ENCODE measurements at regions not wholly inside any gene's neighbourhood (a gene's known extent, or its start where the extent isn't known, plus 50 kb on each side); places are given as distances from the start of the nearest gene placed in this dataset.

DNA sequence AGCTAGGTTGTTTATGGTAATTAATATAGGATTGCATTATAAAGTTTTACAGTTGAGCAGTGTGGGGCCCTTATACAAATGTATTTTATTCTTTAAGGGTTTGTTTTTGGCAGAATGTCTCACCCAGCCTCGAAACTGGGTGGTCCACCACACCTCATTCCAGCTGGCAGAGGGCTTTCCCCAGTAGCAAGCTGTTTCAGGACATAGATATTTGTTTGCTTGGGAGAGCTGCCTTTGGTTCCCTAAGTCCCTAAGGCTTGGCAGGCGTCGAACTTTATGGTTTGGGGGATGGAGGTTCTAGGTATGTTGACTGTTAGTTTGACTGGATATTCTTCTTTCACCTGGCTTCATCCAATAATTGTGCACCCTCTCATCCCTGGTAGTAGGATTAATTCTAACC is 205.9 kb downstream of the KCNS3 start:
- Histone ChIP-seq H3K4me2 (ENCODE audit: control insufficient read depth, insufficient read depth) (no peak overlapping the region), H3K9me3 (replicated peaks; ENCODE audit: control insufficient read depth, insufficient read depth, low read length) (no peaks in the 10 kb centered on the region), H3K27me3 (replicated peaks in 1 of 2; ENCODE audit: control insufficient read depth in 2 of 2, insufficient read depth in 2 of 2, low read length in 1 of 2) (0 out of 4 replicates have a peak, but pooled peaks cover under 1 to 1% of the 10 kb centered on the region in 2 experiments), H3K79me2 (ENCODE audit: control insufficient read depth, insufficient read depth, low read length) (no peaks in the 10 kb centered on the region), H3K4me3 (no peak overlapping the region), H2AFZ (ENCODE audit: control insufficient read depth, low read depth, low read length) (no peak overlapping the region), H3K36me3 (ENCODE audit: control insufficient read depth in 2 of 2, insufficient read depth in 2 of 2, low read length in 1 of 2) (no peaks in the 10 kb centered on the region), H4K20me1 (ENCODE audit: control insufficient read depth, insufficient read depth) (no peaks in the 10 kb centered on the region), H3K4me1 (ENCODE audit: control insufficient read depth, insufficient read depth, low read length) (no peaks in the 10 kb centered on the region), H3K27ac (ENCODE audit: control insufficient read depth, insufficient read depth) (no peak overlapping the region), H3K9ac (ENCODE audit: control insufficient read depth, insufficient read depth, low read length) (no peak overlapping the region)
- ChIA-PET SMC1A (ENCODE audit: uncharacterized antibody, unreplicated experiment) (interaction anchor here (1.0 kb wide), 1 partner anchor 79 kb away, joined by 3 read pairs; no protein-coding TSS in a partner anchor), POLR2A (no interaction called here), CTCF (no interaction called here), RAD21 (ENCODE audit: unreplicated experiment) (no interaction called here)
- DNase-seq (ENCODE audit: low read depth, low spot score) (no peak), FAIRE-seq (no peak), ATAC-seq (no peak)
- 2% methylated on average over 3 of the region's 3 CpGs for WGBS (ENCODE audit: insufficient coverage, insufficient replicate concordance, low lambda C conversion rate, missing lambda C conversion rate)
- no peak for TF ChIP-seq CHD4 (IDR thresholded peaks at IDR 0.05)
- in situ Hi-C loops (cut with MboI) (no loop called here), intact Hi-C loops (cut with micrococcal nuclease; ENCODE audit: unreplicated experiment) (no loop called here)
- no TSS peak for BruUV-seq (replicated peaks)

DNA sequence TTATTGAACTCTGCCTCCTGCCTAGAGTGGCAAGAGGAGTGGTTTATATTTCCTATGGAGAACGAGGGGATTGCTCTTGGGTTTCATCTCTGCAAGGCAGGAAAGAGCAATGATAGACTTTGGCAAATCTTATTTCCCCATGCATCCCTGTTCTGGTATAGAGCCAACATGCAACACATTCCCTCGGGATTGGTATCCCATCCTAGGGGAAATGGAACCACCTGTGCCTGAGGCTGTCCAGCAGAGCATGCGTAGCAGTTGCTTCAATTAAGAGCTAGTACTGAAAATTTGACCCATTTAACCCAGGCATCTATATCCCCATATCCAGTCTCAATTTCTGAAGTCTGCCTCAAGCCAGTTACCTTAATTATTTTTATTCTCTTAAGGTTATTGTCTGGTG is 205.3 kb downstream of the KCNS3 start:
- Histone ChIP-seq H3K4me3 (no peak overlapping the region), H3K4me1 (ENCODE audit: control insufficient read depth, insufficient read depth, low read length) (no peaks in the 10 kb centered on the region), H2AFZ (ENCODE audit: control insufficient read depth, low read depth, low read length) (no peak overlapping the region), H3K27me3 (replicated peaks in 1 of 2; ENCODE audit: control insufficient read depth in 2 of 2, insufficient read depth in 2 of 2, low read length in 1 of 2) (0 out of 4 replicates have a peak, but pooled peaks cover 0 to 1% of the 10 kb centered on the region in 2 experiments), H3K36me3 (ENCODE audit: control insufficient read depth in 2 of 2, insufficient read depth in 2 of 2, low read length in 1 of 2) (no peaks in the 10 kb centered on the region), H3K4me2 (ENCODE audit: control insufficient read depth, insufficient read depth) (no peak overlapping the region), H3K9ac (ENCODE audit: control insufficient read depth, insufficient read depth, low read length) (no peak overlapping the region), H3K27ac (ENCODE audit: control insufficient read depth, insufficient read depth) (no peak overlapping the region), H3K9me3 (replicated peaks; ENCODE audit: control insufficient read depth, insufficient read depth, low read length) (no peaks in the 10 kb centered on the region), H3K79me2 (ENCODE audit: control insufficient read depth, insufficient read depth, low read length) (no peaks in the 10 kb centered on the region), H4K20me1 (ENCODE audit: control insufficient read depth, insufficient read depth) (no peaks in the 10 kb centered on the region)
- no peak for FAIRE-seq
- DNase-seq (ENCODE audit: low read depth, low spot score), result no peak
- no peak for ATAC-seq
- in situ Hi-C loops (cut with MboI), result no loop called here
- RAD21 ChIA-PET (ENCODE audit: unreplicated experiment), result no interaction called here
- SMC1A ChIA-PET (ENCODE audit: uncharacterized antibody, unreplicated experiment), result interaction anchor here (1.1 kb wide), 1 partner anchor 9 kb away, joined by 5 read pairs; no protein-coding TSS in a partner anchor
- BruUV-seq (replicated peaks), result no TSS peak
- 0% methylated on average over 3 of the region's 3 CpGs for WGBS (ENCODE audit: insufficient coverage, insufficient replicate concordance, low lambda C conversion rate, missing lambda C conversion rate)
- POLR2A ChIA-PET, result no interaction called here
- CTCF ChIA-PET, result no interaction called here
- intact Hi-C loops (cut with micrococcal nuclease; ENCODE audit: unreplicated experiment), result no loop called here
- TF ChIP-seq SMAD5 (IDR thresholded peaks at IDR 0.05; ENCODE audit: low read depth) (no peak), SREBF2 (IDR thresholded peaks at IDR 0.05; ENCODE audit: low read length) (no peak), ZNF622 (IDR thresholded peaks at IDR 0.05) (no peak), ETV6 (conservative IDR thresholded peaks at IDR 0.05 in 1 of 2, IDR thresholded peaks at IDR 0.05 in 1 of 2; ENCODE audit: borderline replicate concordance in 1 of 2, low read depth in 1 of 2) (no peak), BCL11A (IDR thresholded peaks at IDR 0.05; ENCODE audit: low read depth, low read length) (no peak)
- TF ChIP-seq, protein P1, sequence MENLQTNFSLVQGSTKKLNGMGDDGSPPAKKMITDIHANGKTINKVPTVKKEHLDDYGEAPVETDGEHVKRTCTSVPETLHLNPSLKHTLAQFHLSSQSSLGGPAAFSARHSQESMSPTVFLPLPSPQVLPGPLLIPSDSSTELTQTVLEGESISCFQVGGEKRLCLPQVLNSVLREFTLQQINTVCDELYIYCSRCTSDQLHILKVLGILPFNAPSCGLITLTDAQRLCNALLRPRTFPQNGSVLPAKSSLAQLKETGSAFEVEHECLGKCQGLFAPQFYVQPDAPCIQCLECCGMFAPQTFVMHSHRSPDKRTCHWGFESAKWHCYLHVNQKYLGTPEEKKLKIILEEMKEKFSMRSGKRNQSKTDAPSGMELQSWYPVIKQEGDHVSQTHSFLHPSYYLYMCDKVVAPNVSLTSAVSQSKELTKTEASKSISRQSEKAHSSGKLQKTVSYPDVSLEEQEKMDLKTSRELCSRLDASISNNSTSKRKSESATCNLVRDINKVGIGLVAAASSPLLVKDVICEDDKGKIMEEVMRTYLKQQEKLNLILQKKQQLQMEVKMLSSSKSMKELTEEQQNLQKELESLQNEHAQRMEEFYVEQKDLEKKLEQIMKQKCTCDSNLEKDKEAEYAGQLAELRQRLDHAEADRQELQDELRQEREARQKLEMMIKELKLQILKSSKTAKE (IDR thresholded peaks at IDR 0.05; ENCODE audit: low read depth, poor library complexity, severe bottlenecking), result no peak
- TF ChIP-seq, protein P2, sequence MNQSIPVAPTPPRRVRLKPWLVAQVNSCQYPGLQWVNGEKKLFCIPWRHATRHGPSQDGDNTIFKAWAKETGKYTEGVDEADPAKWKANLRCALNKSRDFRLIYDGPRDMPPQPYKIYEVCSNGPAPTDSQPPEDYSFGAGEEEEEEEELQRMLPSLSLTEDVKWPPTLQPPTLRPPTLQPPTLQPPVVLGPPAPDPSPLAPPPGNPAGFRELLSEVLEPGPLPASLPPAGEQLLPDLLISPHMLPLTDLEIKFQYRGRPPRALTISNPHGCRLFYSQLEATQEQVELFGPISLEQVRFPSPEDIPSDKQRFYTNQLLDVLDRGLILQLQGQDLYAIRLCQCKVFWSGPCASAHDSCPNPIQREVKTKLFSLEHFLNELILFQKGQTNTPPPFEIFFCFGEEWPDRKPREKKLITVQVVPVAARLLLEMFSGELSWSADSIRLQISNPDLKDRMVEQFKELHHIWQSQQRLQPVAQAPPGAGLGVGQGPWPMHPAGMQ (IDR thresholded peaks at IDR 0.05; ENCODE audit: borderline replicate concordance), result no peak
- TF ChIP-seq, protein P3, sequence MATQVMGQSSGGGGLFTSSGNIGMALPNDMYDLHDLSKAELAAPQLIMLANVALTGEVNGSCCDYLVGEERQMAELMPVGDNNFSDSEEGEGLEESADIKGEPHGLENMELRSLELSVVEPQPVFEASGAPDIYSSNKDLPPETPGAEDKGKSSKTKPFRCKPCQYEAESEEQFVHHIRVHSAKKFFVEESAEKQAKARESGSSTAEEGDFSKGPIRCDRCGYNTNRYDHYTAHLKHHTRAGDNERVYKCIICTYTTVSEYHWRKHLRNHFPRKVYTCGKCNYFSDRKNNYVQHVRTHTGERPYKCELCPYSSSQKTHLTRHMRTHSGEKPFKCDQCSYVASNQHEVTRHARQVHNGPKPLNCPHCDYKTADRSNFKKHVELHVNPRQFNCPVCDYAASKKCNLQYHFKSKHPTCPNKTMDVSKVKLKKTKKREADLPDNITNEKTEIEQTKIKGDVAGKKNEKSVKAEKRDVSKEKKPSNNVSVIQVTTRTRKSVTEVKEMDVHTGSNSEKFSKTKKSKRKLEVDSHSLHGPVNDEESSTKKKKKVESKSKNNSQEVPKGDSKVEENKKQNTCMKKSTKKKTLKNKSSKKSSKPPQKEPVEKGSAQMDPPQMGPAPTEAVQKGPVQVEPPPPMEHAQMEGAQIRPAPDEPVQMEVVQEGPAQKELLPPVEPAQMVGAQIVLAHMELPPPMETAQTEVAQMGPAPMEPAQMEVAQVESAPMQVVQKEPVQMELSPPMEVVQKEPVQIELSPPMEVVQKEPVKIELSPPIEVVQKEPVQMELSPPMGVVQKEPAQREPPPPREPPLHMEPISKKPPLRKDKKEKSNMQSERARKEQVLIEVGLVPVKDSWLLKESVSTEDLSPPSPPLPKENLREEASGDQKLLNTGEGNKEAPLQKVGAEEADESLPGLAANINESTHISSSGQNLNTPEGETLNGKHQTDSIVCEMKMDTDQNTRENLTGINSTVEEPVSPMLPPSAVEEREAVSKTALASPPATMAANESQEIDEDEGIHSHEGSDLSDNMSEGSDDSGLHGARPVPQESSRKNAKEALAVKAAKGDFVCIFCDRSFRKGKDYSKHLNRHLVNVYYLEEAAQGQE (IDR thresholded peaks at IDR 0.05; ENCODE audit: low read depth, low read length), result no peak
- TF ChIP-seq, protein P4, sequence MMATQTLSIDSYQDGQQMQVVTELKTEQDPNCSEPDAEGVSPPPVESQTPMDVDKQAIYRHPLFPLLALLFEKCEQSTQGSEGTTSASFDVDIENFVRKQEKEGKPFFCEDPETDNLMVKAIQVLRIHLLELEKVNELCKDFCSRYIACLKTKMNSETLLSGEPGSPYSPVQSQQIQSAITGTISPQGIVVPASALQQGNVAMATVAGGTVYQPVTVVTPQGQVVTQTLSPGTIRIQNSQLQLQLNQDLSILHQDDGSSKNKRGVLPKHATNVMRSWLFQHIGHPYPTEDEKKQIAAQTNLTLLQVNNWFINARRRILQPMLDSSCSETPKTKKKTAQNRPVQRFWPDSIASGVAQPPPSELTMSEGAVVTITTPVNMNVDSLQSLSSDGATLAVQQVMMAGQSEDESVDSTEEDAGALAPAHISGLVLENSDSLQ (IDR thresholded peaks at IDR 0.05), result no peak
